HUES48 (cell line): ENCODE measurements at regions not wholly inside any gene's neighbourhood (a gene's known extent, or its start where the extent isn't known, plus 50 kb on each side); places are given as distances from the start of the nearest gene placed in this dataset.
A peak's percentile ranks its signal among the peaks of the same experiment; 100 is the strongest.

Experiments
- H3K27ac ChIP-seq: one replicate; pipeline ENCODE4 v1.7.0; 2013; ENCODE audit warnings: low read depth, low read length, inconsistent platforms
- H3K27me3 ChIP-seq: 2 replicates; pipeline ENCODE4 v1.6.1; 2013; ENCODE audit warnings: mild to moderate bottlenecking, low read length; ENCODE audit not compliant: control insufficient read depth, insufficient read depth
- H3K36me3 ChIP-seq: 2 replicates; pipeline ENCODE4 v1.6.1; 2013; ENCODE audit warnings: low read length; ENCODE audit not compliant: control insufficient read depth, insufficient read depth
- H3K4me1 ChIP-seq: 2 replicates; pipeline ENCODE4 v1.6.1; 2013; ENCODE audit warnings: mild to moderate bottlenecking, low read length; ENCODE audit not compliant: control insufficient read depth, insufficient read depth
- H3K4me3 ChIP-seq: 2 replicates; pipeline ENCODE4 v1.5.1; 2013; ENCODE audit warnings: mild to moderate bottlenecking, low read depth, low read length
- H3K9ac ChIP-seq: 2 replicates; pipeline ENCODE4 v1.6.1; 2013; ENCODE audit warnings: mild to moderate bottlenecking, low read depth, low read length, moderate library complexity
- H3K9me3 ChIP-seq: 2 replicates; pipeline ENCODE4 v1.6.1; 2013; ENCODE audit warnings: low read length; ENCODE audit not compliant: control insufficient read depth, insufficient read depth

DNA sequence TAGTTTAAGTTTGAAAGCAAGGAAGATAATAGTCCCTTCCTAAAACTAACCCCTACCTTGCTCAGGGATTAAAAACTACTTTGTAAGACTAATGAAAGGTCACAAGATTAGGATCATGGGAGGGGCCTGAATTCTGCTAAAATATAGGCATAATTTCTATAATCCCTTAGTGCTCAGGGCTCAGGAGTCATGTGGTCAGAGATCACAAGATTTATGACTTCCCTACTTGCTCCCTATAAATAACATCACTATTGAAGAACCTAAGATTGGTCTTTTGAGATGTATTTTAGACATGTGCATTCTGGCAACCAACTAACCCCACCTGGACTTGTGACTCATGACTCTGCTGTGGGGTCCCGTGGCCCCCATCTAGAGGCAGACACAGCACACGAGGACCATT lies 81.1 kb downstream of the STMND1 start:
- Histone ChIP-seq H3K27ac (no peak overlapping the region), H3K9me3 (no peaks in the 10 kb centered on the region), H3K4me3 (no peak overlapping the region), H3K4me1 (no peaks in the 10 kb centered on the region), H3K27me3 (no peaks in the 10 kb centered on the region), H3K36me3 (no peaks in the 10 kb centered on the region), H3K9ac (no peak overlapping the region)

GRCh38 chr6:17186925-17187324 lies 85.1 kb downstream of the STMND1 start:
- H3K4me3 ChIP-seq: no peak overlapping the region
- H3K9ac ChIP-seq: no peak overlapping the region
- no peaks in the 10 kb centered on the region for H3K9me3 ChIP-seq
- H3K4me1 ChIP-seq: no peaks in the 10 kb centered on the region
- no peaks in the 10 kb centered on the region for H3K36me3 ChIP-seq
- H3K27me3 ChIP-seq: no peaks in the 10 kb centered on the region
- no peak overlapping the region for H3K27ac ChIP-seq

- H3K9me3 ChIP-seq: no peaks in the 10 kb centered on the region
- H3K4me1 ChIP-seq: no peaks in the 10 kb centered on the region
- H3K27me3 ChIP-seq: no peaks in the 10 kb centered on the region
- H3K36me3 ChIP-seq: no peaks in the 10 kb centered on the region
- H3K4me3 ChIP-seq: no peak overlapping the region
- H3K27ac ChIP-seq: no peak overlapping the region
- no peak overlapping the region for H3K9ac ChIP-seq
These were observed 87.9 kb upstream of the RBM24 start for GRCh38 chr6:17193106-17193775.

DNA sequence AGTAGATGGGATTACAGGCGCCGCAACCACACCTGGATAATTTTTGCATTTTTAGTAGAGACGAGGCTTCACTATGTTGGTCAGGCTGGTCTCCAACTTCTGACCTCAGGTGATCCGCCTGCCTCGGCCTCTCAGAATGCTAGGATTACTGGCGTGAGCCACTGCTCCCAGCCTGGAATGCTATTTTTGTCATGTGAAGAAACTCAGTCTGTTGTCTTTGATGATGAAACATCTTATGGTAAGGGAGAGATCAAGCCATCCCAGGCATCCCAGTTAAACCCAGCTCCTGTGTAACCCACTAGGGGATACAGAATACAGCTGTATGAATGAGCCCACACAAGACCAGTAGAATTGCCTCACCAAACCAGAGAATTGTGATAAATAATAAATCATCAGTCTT lies 83.6 kb upstream of the RBM24 start:
- Histone ChIP-seq H3K9ac (no peak overlapping the region), H3K27me3 (0 out of 2 replicates have a peak, but pooled peaks cover 6% of the 10 kb centered on the region), H3K27ac (no peak overlapping the region), H3K36me3 (no peaks in the 10 kb centered on the region), H3K9me3 (no peaks in the 10 kb centered on the region), H3K4me1 (no peaks in the 10 kb centered on the region), H3K4me3 (no peak overlapping the region)

DNA sequence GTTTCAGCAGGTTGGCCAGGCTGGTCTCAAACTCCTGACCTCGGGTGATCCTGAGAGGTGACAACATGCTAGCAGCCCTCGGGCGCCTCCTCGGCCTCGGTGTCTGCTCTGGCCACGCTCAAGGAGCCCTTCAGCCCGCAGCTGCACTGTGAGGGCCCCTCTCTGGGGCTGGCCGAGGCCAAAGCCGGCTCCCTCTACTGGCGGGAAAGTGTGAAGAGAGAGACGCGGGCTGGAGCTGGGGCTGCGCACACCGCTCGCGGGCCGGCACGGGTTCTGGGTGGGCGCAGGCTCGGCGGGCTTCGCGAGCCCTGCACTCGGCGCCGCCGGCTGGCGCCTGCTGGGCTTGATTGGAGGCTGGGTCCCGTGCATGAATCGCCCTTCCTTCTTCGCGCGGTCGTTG lies 80.8 kb upstream of the RBM24 start:
- 0 out of 2 replicates have a peak, but pooled peaks cover 6% of the 10 kb centered on the region for H3K27me3 ChIP-seq
- no peak overlapping the region for H3K27ac ChIP-seq
- no peak overlapping the region for H3K9ac ChIP-seq
- H3K9me3 ChIP-seq: no peaks in the 10 kb centered on the region
- H3K4me1 ChIP-seq: no peaks in the 10 kb centered on the region
- H3K36me3 ChIP-seq: no peaks in the 10 kb centered on the region
- H3K4me3 ChIP-seq: peak overlapping the region; percentile 11; the same call in 1 of the 2 replicates

GRCh38 chr6:17202526-17202925 lies 78.6 kb upstream of the RBM24 start:
- no peaks in the 10 kb centered on the region for H3K36me3 ChIP-seq
- H3K9ac ChIP-seq: no peak overlapping the region
- no peak overlapping the region for H3K27ac ChIP-seq
- H3K4me3 ChIP-seq: no peak overlapping the region
- 0 out of 2 replicates have a peak, but pooled peaks cover 6% of the 10 kb centered on the region for H3K27me3 ChIP-seq
- H3K9me3 ChIP-seq: peaks cover 14% of the 10 kb centered on the region
- no peaks in the 10 kb centered on the region for H3K4me1 ChIP-seq

DNA sequence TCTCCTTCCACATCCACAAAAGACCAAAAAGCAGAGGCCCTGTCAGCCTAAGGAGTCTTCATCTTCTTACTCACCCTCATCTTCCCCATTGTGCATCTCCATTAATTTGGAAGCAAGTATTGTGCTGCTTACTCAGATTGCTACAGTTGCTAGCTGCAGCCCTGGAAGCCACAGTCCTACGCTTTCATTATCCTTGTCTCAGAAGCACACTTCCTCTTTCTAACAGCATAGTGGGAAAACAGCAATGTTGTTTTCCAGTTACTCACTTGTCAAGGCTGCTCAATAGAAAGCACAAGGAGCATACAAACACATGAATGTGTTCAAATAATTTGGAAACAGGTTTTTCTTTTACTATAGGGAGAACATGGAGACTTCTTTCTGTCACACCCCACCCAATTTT lies 76.6 kb upstream of the RBM24 start:
- Histone ChIP-seq H3K27me3 (0 out of 2 replicates have a peak, but pooled peaks cover 6% of the 10 kb centered on the region), H3K9me3 (peaks cover 15% of the 10 kb centered on the region), H3K4me1 (no peaks in the 10 kb centered on the region), H3K36me3 (no peaks in the 10 kb centered on the region), H3K4me3 (no peak overlapping the region), H3K27ac (no peak overlapping the region), H3K9ac (no peak overlapping the region)

- Histone ChIP-seq H3K9me3 (peaks cover 15% of the 10 kb centered on the region), H3K36me3 (no peaks in the 10 kb centered on the region), H3K9ac (no peak overlapping the region), H3K27me3 (no peaks in the 10 kb centered on the region), H3K27ac (no peak overlapping the region), H3K4me1 (no peaks in the 10 kb centered on the region), H3K4me3 (no peak overlapping the region)
These were observed 74.5 kb upstream of the RBM24 start for GRCh38 chr6:17206566-17207072.

GRCh38 chr6:17207281-17207680 lies 73.9 kb upstream of the RBM24 start:
- no peak overlapping the region for H3K4me3 ChIP-seq
- peaks cover 15% of the 10 kb centered on the region for H3K9me3 ChIP-seq
- no peak overlapping the region for H3K27ac ChIP-seq
- no peaks in the 10 kb centered on the region for H3K36me3 ChIP-seq
- no peaks in the 10 kb centered on the region for H3K27me3 ChIP-seq
- no peaks in the 10 kb centered on the region for H3K4me1 ChIP-seq
- H3K9ac ChIP-seq: no peak overlapping the region

GRCh38 chr6:17210683-17211082 lies 70.5 kb upstream of the RBM24 start:
- Histone ChIP-seq H3K27ac (no peak overlapping the region), H3K36me3 (no peaks in the 10 kb centered on the region), H3K9ac (no peak overlapping the region), H3K9me3 (peaks cover 15% of the 10 kb centered on the region), H3K27me3 (no peaks in the 10 kb centered on the region), H3K4me3 (no peak overlapping the region), H3K4me1 (no peaks in the 10 kb centered on the region)

DNA sequence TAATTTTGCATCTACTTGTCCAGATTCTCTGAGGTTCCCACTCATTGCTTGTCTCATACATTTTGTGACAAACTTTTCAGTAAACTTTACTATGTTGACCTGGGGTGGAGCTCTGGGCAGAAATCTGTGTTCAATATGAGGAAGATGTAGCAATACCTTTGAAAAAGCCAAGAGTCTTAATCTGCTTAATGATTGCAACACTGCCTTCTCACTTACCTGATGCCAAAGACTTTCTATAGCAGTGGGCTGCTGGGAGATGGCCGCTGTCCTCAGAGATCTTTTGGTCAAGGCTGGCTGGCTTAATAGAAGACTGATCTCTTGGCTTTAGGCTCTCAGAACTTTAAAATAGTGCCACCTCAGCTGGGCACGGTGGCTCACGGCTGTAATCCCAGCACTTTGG lies 70.1 kb upstream of the RBM24 start:
- no peak overlapping the region for H3K9ac ChIP-seq
- no peaks in the 10 kb centered on the region for H3K36me3 ChIP-seq
- no peak overlapping the region for H3K27ac ChIP-seq
- peaks cover 10% of the 10 kb centered on the region for H3K9me3 ChIP-seq
- H3K27me3 ChIP-seq: no peaks in the 10 kb centered on the region
- H3K4me1 ChIP-seq: no peaks in the 10 kb centered on the region
- no peak overlapping the region for H3K4me3 ChIP-seq
